Amniotic stem cell (primary cell): ENCODE measurements at regions not wholly inside any gene's neighbourhood (a gene's known extent, or its start where the extent isn't known, plus 50 kb on each side); places are given as distances from the start of the nearest gene placed in this dataset.
"Not testable (repeated sequence)": the region's sequence is repeated elsewhere in the genome, so short reads cannot be mapped to it uniquely, and the experiment has no call there.

Experiments
- DNase-seq: peaks from one replicate; lab custom pipeline; 2025; lab: John Stamatoyannopoulos, UW

DNA sequence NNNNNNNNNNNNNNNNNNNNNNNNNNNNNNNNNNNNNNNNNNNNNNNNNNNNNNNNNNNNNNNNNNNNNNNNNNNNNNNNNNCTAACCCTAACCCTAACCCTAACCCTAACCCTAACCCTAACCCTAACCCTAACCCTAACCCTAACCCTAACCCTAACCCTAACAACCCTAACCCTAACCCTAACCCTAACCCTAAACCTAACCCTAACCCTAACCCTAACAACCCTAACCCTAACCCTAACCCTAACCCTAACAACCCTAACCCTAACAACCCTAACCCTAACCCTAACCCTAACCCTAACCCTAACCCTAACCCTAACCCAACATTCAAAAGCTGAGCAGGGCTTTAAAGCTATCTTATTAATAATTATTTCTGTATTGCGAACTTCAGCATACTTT is 182.5 kb upstream of the FAM20C start:
- DNase-seq, result not testable (repeated sequence)

DNA sequence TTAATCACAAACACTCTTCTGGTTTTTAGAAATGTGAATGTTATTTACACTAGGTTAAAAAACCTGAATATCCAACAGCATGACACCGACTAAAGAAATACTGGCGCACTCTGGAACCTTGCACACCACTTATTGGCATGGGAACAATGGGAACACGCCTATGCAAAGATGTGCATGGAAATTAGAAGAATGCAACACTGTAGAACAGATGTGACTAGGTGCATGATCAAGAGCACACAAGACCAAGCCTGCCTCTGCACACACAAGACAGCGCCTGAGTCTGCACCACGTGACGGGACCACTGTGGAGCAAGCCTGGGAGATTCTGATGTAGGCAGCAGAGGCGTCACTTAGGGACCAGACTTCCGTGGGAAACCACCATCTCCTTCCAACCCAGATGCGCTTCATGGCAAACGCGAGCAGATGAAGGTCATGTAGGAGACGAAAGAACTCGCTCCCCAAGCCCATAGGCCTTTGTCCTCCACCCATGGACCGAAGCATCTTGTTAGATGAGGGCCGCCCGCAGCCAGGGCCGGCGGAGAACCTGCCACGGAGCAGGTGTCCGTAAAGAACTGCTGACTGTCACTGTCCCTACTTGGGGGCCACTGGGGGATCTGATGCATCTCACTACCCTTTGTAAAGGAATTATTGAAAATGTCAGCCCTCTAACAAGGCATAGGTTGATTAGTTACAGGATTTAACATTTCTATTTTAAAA is 159.6 kb upstream of the FAM20C start:
- DNase-seq, result not testable (repeated sequence)

DNA sequence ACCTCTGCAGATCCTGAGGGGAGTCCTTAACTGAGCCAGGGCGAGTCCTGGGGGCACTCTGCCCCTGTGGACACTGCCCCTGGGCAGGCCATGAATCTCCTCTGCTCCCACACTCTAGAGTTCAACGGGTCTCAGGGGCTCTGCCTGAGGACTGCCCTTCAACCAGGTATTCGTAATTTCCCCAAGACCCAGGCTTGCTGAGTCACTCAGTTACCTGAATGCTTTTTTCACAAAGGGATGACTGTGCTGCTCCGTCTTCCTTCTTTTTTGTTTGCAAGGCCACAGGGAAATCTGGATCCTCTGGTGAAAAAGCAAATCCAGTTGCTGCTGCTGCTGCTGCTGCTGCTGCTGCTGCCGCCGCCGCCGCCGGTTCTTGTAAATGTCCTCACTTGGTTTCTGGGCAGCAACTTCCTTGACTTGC is 157.2 kb upstream of the FAM20C start:
- DNase-seq, result not testable (repeated sequence)

DNA sequence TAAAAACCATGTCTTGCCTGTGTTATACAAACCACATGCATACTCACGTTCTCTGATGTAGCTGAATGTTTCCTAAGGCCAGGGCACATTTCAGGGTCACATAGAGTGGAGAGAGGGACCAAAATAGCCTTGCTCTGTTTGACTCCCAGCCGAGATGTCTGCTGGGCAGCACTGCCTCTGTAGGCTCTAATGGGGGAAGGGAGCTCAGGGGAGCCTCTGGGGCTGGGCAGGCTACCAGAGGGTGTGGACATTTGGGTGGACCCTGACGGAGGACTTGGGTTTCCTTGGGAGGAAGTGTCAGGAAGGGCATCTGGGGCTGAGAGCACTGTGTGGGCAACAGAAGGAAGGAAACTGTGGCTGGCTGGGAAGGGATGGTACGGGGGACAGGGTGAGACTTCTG is 155.8 kb upstream of the FAM20C start:
- not testable (repeated sequence) for DNase-seq

DNA sequence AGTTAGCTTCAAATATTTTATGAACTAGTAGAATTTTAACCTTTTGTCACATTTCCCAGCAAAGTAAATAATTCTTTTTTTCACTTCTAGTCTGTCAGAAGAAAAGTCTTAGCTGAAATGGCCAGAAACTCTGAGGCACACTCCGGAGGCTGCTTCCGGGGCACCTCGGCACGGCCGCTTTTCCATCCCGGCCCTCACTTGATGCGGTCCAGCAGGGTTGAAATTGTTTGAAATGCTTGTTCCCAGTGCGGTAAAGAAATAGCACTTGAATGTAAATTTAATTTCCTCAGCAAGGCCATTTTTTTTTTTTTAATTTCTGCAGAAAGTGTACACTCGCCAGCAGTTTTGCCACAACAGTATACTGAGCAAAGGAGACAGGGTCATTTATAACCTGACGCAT is 154.7 kb upstream of the FAM20C start:
- DNase-seq, result not testable (repeated sequence)

DNA sequence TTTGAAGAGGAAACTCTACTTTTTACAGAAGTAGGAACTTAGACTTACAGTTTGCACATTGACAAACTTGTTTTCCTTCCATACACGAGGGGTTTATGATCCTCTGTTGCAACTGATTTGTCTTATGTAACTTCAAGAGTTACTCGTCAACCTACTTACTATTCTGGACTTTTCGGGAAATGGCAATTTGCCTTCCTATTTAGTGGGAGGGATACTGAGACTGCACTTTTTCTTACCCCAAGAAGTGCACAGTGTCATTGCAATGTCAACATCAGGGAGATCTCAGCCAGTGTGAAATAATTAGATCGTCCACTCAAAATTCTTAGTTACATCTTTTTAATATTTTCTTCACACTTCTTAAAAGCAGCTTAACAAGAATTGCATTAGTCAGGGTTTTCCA is 153.9 kb upstream of the FAM20C start:
- DNase-seq, result not testable (repeated sequence)

DNA sequence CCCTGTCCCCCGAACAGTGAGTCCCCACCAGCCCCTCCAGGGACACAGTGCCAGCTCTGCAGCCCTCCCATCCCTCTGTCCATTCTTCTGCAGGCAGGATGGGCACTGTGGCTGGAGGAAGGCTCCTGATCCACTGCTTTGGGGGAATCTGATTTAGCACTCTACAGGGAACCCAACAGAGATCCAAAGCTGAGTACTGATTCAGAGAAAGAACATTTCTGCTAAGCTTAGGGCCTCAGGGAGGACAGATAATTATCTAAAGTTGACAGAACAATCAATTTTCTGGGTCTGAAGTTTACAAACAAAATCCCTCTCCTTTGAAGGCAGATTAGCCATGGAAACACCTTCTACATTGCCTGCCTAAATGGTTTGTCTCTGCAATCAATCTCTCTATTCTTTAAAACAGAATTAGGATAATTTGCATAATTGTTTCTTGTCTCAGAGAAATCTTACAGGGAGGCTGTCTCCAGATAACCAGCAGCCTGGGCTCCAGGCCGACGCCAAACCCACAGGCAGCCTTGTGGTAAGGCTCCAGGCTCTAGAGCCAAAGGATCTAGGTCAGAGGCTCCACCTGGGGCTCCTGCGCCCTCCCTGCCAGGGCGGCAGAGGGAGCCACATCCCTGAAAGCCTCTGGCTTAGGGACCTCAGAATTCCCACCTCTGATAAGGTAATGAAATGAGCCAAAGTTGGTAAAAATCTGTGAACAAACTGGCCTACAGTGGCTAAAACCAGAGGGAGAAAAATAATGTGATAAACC is 152.2 kb upstream of the FAM20C start:
- DNase-seq, result not testable (repeated sequence)

DNA sequence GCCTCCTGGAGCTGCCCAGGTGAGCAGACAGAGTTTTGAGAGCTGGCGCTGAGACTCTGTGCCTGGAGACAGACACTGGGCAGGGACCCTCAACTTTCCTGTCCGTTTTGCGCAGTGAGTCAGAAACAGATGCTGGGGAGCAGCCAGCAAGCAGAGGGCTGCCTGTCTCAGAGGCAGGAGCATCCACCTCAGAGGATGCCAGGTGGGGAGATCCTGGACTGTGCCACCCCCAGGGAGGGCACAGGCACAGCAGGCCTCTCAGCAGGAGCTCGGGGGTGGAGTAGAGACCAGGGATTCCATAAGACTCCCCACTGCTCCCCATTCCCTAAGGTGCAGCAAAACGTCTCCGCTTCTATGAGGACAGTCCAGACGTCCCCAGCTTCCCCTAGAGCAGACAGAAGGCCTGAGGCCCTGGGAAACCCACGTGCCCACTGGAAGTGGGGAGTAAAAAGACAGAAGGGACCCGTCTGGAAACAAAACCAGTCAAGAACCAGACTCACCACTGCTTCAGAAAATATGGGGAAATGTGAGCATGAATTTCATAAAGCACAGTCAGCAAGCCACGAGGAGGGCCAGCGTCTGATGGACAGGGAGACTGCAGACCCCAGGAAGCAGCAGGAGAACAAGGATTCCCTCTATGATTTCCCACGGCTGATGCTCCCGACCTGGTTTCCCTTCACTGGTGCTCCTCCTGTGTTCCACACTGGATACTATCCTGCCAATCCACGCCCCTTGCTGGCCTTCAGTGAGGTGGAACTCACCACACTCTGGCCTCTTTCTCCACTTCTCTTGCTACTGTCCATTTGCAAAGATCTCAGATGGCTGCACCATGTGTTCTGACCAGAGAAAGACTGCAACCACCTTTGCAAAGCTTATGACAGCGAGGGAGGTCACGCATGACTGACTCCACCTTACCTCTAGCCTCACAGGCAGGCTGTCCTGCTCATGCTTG is 151.3 kb upstream of the FAM20C start:
- DNase-seq, result no peak

DNA sequence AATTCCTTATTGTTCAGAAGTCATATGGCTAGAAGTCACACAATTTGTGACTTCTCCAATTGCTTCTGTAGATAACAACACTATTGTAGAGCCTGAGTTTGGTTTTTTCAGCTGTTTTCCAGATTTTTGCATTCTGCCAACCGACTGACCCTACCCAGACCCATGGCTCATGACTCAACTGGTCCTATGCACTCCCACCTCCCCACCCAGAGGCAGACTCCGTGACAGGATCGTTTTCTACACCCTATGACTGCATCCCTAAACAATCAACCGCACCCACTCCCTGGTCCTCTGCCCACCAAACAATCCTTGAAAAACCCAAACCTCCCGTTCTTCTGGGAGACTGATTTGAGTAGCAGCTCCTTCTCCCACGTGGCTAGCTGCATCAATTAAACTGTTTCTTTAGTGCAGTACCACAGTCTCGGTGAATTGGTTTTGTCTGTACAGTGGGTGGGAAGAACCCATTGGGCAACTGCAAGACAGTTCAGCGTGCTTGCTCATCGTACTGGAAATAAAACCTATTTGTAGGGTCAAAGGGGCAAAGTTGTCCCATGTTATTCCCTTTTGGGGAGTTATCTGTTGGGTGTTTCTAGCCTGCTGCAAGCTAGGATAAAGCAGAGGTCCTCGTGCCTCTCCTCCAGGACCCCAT is 150.3 kb upstream of the FAM20C start:
- no peak for DNase-seq

DNA sequence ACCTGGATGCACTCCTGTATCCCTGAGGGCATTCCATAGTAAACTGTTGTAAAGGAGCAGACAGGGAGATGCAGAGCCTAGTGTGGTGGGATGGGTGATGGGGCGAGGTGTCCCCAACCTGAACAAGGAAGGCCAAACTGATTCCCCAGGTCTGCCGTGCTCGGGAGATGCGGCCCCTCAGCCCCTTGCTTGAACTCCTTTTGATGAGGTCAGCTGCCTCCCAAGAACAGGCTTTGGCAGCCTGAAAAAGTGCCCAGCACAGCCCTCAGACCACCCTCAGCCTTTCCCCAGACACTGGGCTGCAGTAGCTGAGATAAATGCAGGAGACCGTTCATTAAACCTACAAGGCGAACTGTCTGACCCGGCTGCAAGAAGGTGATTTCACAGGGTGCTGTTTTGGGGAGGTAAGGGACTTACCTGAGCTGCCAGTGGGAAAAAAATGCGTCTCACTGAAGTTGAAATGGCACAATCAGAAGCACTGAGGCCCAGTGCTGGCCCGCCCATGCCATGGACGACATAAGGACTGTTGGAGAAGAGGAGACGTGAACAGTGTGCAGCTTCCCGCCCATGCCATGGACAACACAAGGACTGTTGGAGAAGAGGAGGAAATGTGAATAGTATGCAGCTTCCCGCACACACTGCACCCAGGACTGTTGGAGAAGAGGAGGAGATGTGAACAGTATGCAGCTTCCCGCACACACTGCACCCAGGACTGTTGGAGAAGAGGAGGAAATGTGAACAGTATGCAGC is 148.4 kb upstream of the FAM20C start:
- DNase-seq, result no peak

DNA sequence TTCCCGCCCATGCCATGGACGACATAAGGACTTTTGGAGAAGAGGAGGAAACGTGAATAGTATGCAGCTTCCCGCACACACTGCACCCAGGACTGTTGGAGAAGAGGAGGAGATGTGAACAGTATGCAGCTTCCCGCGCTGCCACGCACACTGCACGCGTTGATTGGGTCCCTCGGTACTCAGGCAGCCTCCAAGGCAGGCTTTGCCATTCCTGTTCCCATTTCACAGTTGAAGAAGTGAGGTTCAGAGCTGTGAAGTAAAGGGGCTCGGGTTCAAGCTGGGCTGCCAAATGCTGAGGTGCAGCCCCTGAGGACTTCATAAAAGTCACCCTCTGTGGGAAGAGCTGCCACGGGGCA is 147.9 kb upstream of the FAM20C start:
- no peak for DNase-seq

DNA sequence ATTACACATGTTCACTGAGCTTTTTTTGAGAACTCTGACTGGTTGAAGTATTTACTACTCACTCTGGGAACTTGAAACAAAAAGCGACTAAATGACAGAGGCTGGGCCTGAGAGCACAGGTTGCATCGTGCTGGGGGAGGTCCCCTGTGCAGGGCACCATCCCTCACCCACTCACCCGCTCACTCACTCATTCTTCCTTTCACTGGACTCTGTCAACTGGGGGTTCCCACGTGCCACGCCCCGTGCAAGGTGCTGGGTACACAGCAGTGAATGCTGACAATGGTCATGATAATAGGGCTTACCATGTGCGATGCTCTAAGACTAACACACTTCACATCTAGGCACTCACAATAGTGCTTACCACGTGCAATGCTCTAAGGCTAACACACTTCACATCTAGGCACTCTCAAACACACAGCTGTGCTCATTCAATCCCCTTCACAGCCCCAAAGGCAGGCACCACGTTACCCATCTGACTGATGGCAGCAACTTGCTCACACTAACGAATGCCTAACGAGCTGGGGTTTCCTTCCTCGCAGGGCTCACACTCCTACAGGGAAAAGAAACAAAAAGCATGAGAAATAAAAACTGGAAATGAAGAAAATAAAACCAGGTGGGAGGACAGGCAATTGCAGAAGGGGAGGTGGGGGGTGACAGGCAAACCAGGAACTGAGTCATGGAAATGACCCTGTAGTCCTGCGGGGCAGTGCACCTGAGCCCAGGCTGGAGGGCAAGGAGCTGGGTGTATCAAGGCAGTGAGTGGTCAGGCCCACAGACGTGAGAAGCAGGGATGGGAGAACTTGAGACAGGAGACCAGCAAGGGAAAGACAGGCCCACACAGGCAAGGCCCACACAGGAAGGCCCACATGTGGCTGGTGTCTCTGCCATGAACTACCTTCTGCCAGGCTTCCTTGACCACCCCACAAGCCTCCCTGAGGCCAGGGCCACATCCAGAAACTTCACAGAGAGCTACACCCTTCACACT is 147.0 kb upstream of the FAM20C start:
- DNase-seq, result no peak

DNA sequence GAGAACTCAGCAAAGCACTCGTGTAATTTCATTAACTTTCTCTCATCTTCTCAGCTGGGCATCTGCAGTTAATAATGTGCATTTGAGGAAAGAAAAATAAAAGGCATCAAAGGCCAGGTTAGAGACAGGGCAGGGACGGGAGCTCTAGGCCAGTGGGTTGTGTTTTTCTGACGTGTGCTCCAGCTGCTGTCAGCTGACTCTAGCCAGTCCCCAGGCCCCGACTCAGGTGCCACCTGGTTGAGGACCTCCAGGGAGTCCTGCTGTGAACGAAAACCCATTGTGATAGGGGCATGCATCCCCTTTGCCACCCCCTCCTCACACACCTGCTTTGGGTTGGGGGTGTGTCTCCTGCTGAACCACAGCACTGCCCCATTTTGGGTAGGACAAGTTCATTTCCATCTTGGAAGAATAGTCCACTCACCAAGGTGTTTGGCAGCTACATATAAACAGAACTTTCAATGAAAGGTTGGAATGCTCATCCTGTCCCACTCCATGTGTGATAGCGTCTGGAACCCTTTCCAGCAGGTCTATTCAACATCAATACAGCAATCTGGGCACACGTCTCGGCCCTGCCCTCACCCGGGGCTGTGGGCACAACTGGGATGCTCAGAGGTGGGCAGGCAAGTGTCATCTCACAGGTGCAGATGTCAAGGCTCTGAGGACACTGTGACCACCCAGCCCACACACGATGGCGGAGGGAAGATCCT is 146.1 kb upstream of the FAM20C start:
- no peak for DNase-seq

DNA sequence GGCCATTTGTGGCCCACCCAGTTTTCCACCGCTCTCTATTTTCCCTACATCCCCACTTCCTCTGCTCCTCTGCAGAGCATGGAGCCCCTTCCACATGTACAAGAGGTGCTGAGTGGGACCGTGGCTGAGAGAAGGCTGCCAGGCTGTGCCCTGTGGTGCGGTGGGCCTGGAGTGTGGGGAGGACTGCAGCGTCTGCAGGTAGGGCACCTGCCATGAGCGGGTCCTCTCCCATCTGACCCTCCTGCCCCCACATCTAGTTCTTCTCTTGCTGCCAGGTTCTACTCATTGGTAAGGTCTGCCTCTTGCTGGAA is 145.6 kb upstream of the FAM20C start:
- no peak for DNase-seq

DNA sequence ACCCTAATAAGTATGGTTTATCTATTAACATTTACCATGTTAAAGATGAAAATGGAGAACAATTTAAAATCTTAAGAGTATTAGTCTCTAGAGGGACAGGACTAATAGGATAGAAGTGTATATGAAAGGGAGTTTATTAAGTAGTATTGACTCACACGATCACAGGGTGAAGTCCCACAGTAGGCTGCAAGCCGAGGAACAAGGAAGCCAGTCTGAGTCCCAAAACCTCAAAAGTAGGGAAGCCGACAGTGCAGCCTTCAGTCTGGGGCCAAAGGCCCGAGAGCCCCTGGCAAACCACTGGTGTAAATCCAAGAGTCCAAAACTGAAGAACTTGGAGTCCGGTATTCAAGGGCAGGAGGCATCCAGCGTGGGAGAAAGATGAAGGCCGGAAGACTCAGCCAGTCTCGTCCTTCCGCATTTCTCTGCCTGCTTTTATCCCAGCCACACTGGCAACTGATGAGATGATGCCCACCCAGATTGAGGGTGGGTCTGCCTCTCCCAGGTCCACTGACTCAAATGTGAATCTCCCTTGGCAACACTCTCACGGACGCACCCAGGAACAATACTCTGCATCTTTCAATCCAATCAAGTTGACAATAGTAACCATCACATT is 140.8 kb upstream of the FAM20C start:
- DNase-seq, result no peak

DNA sequence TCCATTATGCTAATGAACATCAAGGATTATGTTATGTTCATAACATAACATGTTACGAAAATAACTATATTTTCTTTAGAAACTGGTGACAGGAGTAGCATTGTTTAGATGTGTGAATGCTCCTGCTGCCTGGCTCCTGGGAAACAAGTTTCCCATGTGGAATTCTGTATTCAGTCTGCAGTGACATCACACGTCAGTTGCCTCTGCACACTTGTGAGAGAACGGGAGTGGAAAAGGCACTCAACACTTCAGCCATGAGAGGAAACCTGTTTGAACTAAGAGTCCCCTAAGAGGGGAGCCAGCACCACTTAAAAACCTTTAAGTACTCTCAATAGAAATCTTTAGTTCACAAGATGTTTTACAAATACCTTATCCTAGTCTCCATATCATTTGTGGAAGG is 140.3 kb upstream of the FAM20C start:
- DNase-seq, result no peak

DNA sequence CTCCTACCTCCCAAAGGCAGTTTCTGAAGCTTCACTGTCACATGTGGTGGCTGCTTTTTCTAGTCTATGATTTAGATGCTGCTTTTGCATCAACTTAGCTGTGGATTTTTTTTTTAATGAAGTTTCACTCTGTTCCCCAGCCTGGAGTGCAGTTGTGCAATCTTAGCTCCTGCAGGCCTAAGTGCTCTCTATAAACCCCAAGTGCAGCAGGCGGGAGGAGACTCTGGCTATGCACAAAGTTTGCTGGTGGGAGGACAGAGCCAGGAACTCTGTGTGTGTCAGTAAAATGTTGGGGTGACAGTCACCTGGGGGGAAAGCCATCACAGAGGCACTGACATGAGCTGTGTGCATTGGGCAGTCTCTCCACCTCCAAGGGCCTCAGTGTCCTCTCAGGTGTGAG is 138.8 kb upstream of the FAM20C start:
- DNase-seq, result no peak

DNA sequence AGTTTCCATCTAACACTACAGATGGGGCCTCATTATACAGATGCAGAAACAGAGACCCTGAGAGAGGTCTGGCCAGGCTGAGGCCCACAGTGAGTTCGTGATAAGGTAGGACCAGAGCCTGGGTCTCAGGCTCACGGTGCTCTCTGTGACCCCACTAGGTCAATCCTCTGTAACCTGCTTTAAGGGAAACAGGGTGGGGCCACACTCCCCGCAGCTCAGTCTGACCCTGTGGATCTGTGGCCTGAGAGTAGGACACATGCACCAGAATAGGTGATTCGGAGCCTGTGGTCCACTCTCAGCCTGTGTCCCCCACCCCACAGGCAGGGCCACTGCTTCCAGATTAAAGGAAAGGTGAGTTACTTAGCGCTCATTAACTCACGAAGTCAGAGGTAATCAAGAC is 137.8 kb upstream of the FAM20C start:
- no peak for DNase-seq

DNA sequence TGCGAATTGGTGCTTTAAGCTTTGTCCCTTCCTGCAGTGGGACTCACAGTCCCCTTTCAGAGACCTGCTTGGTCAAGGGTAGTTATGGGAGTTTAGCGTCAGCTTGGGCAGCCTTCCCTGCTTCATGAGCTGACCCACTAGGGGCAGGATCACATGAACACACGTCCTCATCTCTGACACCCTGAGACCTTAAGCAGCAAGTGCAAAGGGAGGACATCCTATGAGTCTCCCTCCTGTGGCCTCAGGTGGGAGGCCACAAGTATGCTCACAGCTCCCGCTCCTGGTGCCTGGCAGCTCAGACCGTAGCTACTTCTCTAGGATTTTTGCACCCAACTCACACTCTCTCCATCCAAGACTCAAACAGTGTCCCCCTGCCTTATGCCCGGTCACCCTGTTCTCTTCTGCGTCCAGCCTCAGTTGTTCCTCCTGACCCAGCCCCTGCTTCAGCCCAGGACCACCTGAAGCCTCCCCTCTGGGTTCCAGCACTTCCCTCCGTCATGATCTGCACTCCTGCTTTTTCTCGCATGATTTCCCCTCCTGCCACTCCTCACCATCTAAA is 136.6 kb upstream of the FAM20C start:
- DNase-seq, result no peak
